ENCODE measurements at regions not wholly inside any gene's neighbourhood (a gene's known extent, or its start where the extent isn't known, plus 50 kb on each side); places are given as distances from the start of the nearest gene placed in this dataset.

DNA sequence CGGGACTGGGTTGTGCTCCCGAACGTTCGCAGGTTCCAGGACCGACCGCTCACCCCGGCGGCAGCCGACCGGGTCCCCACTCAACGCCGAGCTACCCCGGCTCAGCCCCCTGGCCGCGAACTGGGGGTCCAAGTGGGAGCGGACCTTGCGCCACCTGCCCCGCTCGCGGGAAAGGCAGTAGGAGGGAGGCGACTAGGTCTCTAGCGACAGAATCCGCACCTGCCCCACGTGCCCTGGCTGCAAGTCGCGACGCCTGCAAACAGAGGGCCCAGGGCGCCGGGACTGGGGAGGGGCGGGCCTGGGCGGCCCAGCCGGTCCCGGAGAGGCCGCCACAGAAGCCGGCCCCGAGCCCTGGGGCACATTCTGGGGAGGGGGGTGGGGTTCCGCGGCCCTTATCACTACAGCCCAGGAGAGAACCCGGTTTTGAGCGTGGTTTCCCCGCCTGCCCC lies 239.2 kb upstream of the CPNE8 start:
- H3K9ac ChIP-seq (ENCODE audit: low read length), result no peak overlapping the region
- no peaks in the 10 kb centered on the region for H3F3A ChIP-seq (ENCODE audit: insufficient read depth)
- TF ChIP-seq, protein P1, sequence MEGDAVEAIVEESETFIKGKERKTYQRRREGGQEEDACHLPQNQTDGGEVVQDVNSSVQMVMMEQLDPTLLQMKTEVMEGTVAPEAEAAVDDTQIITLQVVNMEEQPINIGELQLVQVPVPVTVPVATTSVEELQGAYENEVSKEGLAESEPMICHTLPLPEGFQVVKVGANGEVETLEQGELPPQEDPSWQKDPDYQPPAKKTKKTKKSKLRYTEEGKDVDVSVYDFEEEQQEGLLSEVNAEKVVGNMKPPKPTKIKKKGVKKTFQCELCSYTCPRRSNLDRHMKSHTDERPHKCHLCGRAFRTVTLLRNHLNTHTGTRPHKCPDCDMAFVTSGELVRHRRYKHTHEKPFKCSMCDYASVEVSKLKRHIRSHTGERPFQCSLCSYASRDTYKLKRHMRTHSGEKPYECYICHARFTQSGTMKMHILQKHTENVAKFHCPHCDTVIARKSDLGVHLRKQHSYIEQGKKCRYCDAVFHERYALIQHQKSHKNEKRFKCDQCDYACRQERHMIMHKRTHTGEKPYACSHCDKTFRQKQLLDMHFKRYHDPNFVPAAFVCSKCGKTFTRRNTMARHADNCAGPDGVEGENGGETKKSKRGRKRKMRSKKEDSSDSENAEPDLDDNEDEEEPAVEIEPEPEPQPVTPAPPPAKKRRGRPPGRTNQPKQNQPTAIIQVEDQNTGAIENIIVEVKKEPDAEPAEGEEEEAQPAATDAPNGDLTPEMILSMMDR (IDR thresholded peaks at IDR 0.05; ENCODE audit: insufficient read depth, low read length, poor library complexity, severe bottlenecking), result no peak
- no peak for TF ChIP-seq EZH2phosphoT487 (conservative IDR thresholded peaks at IDR 0.05; ENCODE audit: low read length)
- no peak overlapping the region for H3K27ac ChIP-seq (ENCODE audit: low read depth, low read length)
- H3K27me3 ChIP-seq (ENCODE audit: low read length), result no peaks in the 10 kb centered on the region
- H3K9me2 ChIP-seq (replicated peaks; ENCODE audit: insufficient read depth, low read length), result no peaks in the 10 kb centered on the region
- no peaks in the 10 kb centered on the region for H4K20me1 ChIP-seq (ENCODE audit: low read depth, low read length)
- H2AFZ ChIP-seq (ENCODE audit: low read depth, low read length, severe bottlenecking), result no peak overlapping the region
- no peak overlapping the region for H3K4me3 ChIP-seq (ENCODE audit: insufficient read depth, low read length, poor library complexity, severe bottlenecking)
- no peaks in the 10 kb centered on the region for H3K36me3 ChIP-seq (ENCODE audit: low read length)
- no peak overlapping the region for H3K4me2 ChIP-seq (ENCODE audit: low read depth, low read length, poor library complexity, severe bottlenecking)
- no peaks in the 10 kb centered on the region for H3K9me3 ChIP-seq (ENCODE audit: insufficient read depth, low read length)
- H3K79me2 ChIP-seq (ENCODE audit: insufficient read depth, low read length), result no peaks in the 10 kb centered on the region

- Histone ChIP-seq H4K20me1 (ENCODE audit: low read depth, low read length) (no peaks in the 10 kb centered on the region), H3K36me3 (ENCODE audit: low read length) (no peaks in the 10 kb centered on the region), H3K27ac (ENCODE audit: low read depth, low read length) (no peak overlapping the region), H3K4me3 (ENCODE audit: insufficient read depth, low read length, poor library complexity, severe bottlenecking) (no peak overlapping the region), H3K79me2 (ENCODE audit: insufficient read depth, low read length) (no peaks in the 10 kb centered on the region), H3K27me3 (ENCODE audit: low read length) (no peaks in the 10 kb centered on the region), H2AFZ (ENCODE audit: low read depth, low read length, severe bottlenecking) (no peak overlapping the region), H3K4me2 (ENCODE audit: low read depth, low read length, poor library complexity, severe bottlenecking) (no peak overlapping the region), H3K9me2 (replicated peaks; ENCODE audit: insufficient read depth, low read length) (no peaks in the 10 kb centered on the region), H3F3A (ENCODE audit: insufficient read depth) (no peaks in the 10 kb centered on the region), H3K9me3 (ENCODE audit: insufficient read depth, low read length) (no peaks in the 10 kb centered on the region), H3K9ac (ENCODE audit: low read length) (no peak overlapping the region)
- TF ChIP-seq, protein P1 (IDR thresholded peaks at IDR 0.05; ENCODE audit: insufficient read depth, low read length, poor library complexity, severe bottlenecking), result no peak
- TF ChIP-seq EZH2phosphoT487 (conservative IDR thresholded peaks at IDR 0.05; ENCODE audit: low read length), result no peak
Measured at GRCh38 chr12:39138268-39138667, 232.9 kb upstream of the CPNE8 start.

GRCh38 chr12:39127401-39127800 lies 222.0 kb upstream of the CPNE8 start:
- Histone ChIP-seq H2AFZ (ENCODE audit: low read depth, low read length, severe bottlenecking) (no peak overlapping the region), H3K4me3 (ENCODE audit: insufficient read depth, low read length, poor library complexity, severe bottlenecking) (no peak overlapping the region), H3F3A (ENCODE audit: insufficient read depth) (no peaks in the 10 kb centered on the region), H4K20me1 (ENCODE audit: low read depth, low read length) (no peaks in the 10 kb centered on the region), H3K9me2 (replicated peaks; ENCODE audit: insufficient read depth, low read length) (no peaks in the 10 kb centered on the region), H3K27me3 (ENCODE audit: low read length) (no peaks in the 10 kb centered on the region), H3K79me2 (ENCODE audit: insufficient read depth, low read length) (no peaks in the 10 kb centered on the region), H3K9ac (ENCODE audit: low read length) (no peak overlapping the region), H3K4me2 (ENCODE audit: low read depth, low read length, poor library complexity, severe bottlenecking) (no peak overlapping the region), H3K36me3 (ENCODE audit: low read length) (no peaks in the 10 kb centered on the region), H3K27ac (ENCODE audit: low read depth, low read length) (no peak overlapping the region), H3K9me3 (ENCODE audit: insufficient read depth, low read length) (no peaks in the 10 kb centered on the region)
- TF ChIP-seq, protein P1 (IDR thresholded peaks at IDR 0.05; ENCODE audit: insufficient read depth, low read length, poor library complexity, severe bottlenecking), result no peak
- TF ChIP-seq EZH2phosphoT487 (conservative IDR thresholded peaks at IDR 0.05; ENCODE audit: low read length), result no peak

All from SU-DHL-6 (cell line).